Urinary bladder (tissue), 3 donors: ENCODE measurements at regions not wholly inside any gene's neighbourhood (a gene's known extent, or its start where the extent isn't known, plus 50 kb on each side); places are given as distances from the start of the nearest gene placed in this dataset.

Experiments
- DNase-seq: peaks from one replicate; pipeline ENCODE4 v3.0.0-alpha.2; 2015; ENCODE audit errors: extremely low spot score
- H3K27ac ChIP-seq: one replicate; pipeline ENCODE4 v1.5.1; 2013; ENCODE audit warnings: low read depth, mild to moderate bottlenecking, moderate library complexity
- H3K36me3 ChIP-seq: one replicate; pipeline ENCODE4 v1.6.1; 2013; ENCODE audit warnings: mild to moderate bottlenecking, moderate library complexity; ENCODE audit not compliant: insufficient read depth
- H3K4me1 ChIP-seq: one replicate; pipeline ENCODE4 v1.6.1; 2013; ENCODE audit warnings: mild to moderate bottlenecking, moderate library complexity; ENCODE audit not compliant: insufficient read depth
- H3K4me3 ChIP-seq: one replicate; pipeline ENCODE4 v1.5.1; 2013; ENCODE audit warnings: low read depth, low read length
- WGBS: extraction: QIAGEN DNeasy Blood & Tissue Kit; methylation state at CpG from one replicate; pipeline ENCODE4 v1.1.7; 2013; 5-methylcytosine and 5-hydroxymethylcytosine counted together
- donor health status: healthy with polysubstance abuse.
- donor health status: healthy.

GRCh38 chr1:87683196-87683956, 354.7 kb downstream of the LMO4 start:
- WGBS = 74% methylated on average over 4 of the region's 4 CpGs
- H3K4me1 ChIP-seq = no peaks in the 10 kb centered on the region
- no peaks in the 10 kb centered on the region for H3K36me3 ChIP-seq
- no peak for DNase-seq
- no peak overlapping the region for H3K27ac ChIP-seq
- no peak overlapping the region for H3K4me3 ChIP-seq

- H3K27ac ChIP-seq = peak overlapping the region; percentile 54
- 15% methylated on average over 14 of the region's 14 CpGs for WGBS
- H3K4me3 ChIP-seq = peak overlapping the region; percentile 32
- no peaks in the 10 kb centered on the region for H3K36me3 ChIP-seq
- no peaks in the 10 kb centered on the region for H3K4me1 ChIP-seq
- peak; percentile 49 for DNase-seq
These were observed 355.5 kb downstream of the LMO4 start for GRCh38 chr1:87684194-87684593.

DNA sequence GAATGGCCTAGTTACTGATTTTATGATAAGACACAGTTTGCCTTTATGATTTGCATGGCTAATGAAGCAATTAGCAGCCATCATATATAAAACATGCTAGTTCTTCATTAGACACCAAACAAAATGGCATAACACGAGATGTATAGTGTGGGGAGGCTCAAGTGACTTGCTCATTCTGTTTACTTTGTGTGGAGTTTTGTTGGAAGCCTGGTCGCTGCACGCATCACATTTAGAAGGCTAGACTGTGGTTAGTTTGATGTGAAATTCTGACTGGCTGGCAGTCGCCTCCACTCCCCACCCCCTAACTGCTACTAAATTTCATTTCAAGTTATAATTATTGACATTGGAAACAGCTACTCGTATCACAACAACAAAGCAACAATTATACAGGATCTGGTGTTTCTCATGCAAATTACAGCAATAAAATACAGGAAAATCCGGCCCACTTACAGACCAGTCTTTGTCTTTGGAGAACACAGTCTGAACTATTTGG, 356.1 kb downstream of the LMO4 start:
- no peak overlapping the region for H3K27ac ChIP-seq
- DNase-seq = peak; percentile 37
- WGBS = 18% methylated on average over 6 of the region's 6 CpGs
- no peaks in the 10 kb centered on the region for H3K4me1 ChIP-seq
- peak overlapping the region; percentile 32 for H3K4me3 ChIP-seq
- no peaks in the 10 kb centered on the region for H3K36me3 ChIP-seq

GRCh38 chr1:87685311-87686135, 356.8 kb downstream of the LMO4 start:
- H3K27ac ChIP-seq = no peak overlapping the region
- H3K4me3 ChIP-seq = no peak overlapping the region
- DNase-seq = peak; percentile 17
- 32% methylated on average over 16 of the region's 16 CpGs for WGBS
- H3K36me3 ChIP-seq = no peaks in the 10 kb centered on the region
- no peaks in the 10 kb centered on the region for H3K4me1 ChIP-seq

- DNase-seq = no peak
- WGBS = 38% methylated on average over 1 of the region's 1 CpG
- Histone ChIP-seq H3K36me3 (no peaks in the 10 kb centered on the region), H3K4me3 (no peak overlapping the region), H3K27ac (no peak overlapping the region), H3K4me1 (no peaks in the 10 kb centered on the region)
These were observed 357.4 kb downstream of the LMO4 start for GRCh38 chr1:87686136-87686495.

GRCh38 chr1:87686671-87687070, 358.0 kb downstream of the LMO4 start:
- WGBS = 34% methylated on average over 1 of the region's 1 CpG
- Histone ChIP-seq H3K36me3 (no peaks in the 10 kb centered on the region), H3K27ac (no peak overlapping the region), H3K4me1 (no peaks in the 10 kb centered on the region), H3K4me3 (no peak overlapping the region)
- DNase-seq = no peak

GRCh38 chr1:87688136-87688535, 359.5 kb downstream of the LMO4 start:
- WGBS = 82% methylated on average over 5 of the region's 5 CpGs
- no peak overlapping the region for H3K27ac ChIP-seq
- H3K4me1 ChIP-seq = no peaks in the 10 kb centered on the region
- no peaks in the 10 kb centered on the region for H3K36me3 ChIP-seq
- no peak overlapping the region for H3K4me3 ChIP-seq
- DNase-seq = no peak

- Histone ChIP-seq H3K36me3 (no peaks in the 10 kb centered on the region), H3K27ac (no peak overlapping the region), H3K4me1 (no peaks in the 10 kb centered on the region), H3K4me3 (no peak overlapping the region)
- DNase-seq = no peak
These were observed 360.8 kb downstream of the LMO4 start for GRCh38 chr1:87689487-87689886.

DNA sequence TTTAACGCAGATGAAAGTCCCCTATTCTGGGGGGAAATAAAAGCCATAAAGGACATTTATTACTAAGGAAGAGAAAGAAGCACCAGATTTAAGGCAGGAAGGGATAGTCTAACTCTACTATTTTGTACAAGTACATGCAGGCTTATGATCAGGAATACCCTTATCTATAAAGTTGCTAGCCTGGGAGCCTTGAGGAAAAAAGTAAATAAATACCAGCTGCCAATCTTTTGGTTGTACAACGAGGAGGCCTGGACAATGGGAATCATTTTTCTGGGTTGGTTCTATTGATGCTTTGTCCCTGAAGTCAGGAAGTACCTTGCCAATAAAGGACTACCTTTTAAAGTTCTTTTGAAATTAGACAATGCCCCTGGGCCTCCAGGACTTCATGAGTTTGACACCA, 367.8 kb downstream of the LMO4 start:
- Histone ChIP-seq H3K4me1 (no peaks in the 10 kb centered on the region), H3K36me3 (no peaks in the 10 kb centered on the region), H3K4me3 (no peak overlapping the region), H3K27ac (no peak overlapping the region)
- 71% methylated on average over 2 of the region's 2 CpGs for WGBS
- DNase-seq = no peak

DNA sequence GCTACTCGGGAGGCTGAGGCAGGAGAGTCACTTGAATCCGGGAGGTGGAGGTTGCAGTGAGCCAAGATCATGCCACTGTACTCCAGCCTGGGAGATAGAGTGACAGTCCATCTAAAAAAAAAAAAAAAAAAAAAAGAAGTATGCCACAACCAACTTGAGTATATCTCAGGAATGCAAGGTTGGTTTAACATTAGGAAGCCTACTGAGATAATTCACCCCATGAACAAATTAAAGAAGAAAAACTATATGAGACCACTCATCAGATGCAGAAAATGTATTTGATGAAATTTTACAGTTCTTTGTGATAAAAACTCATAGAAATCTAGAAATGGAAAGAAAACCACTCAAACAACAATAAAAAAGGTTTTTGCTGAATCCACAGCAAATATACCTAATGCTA, 373.8 kb downstream of the LMO4 start:
- no peaks in the 10 kb centered on the region for H3K4me1 ChIP-seq
- WGBS = 98% methylated on average over 2 of the region's 2 CpGs
- DNase-seq = no peak
- no peak overlapping the region for H3K27ac ChIP-seq
- H3K4me3 ChIP-seq = no peak overlapping the region
- peaks cover 2% of the 10 kb centered on the region for H3K36me3 ChIP-seq

- Histone ChIP-seq H3K27ac (no peak overlapping the region), H3K4me1 (no peaks in the 10 kb centered on the region), H3K4me3 (no peak overlapping the region), H3K36me3 (peaks cover 2% of the 10 kb centered on the region)
- no peak for DNase-seq
- 99% methylated on average over 4 of the region's 4 CpGs for WGBS
These were observed 376.6 kb downstream of the LMO4 start for GRCh38 chr1:87705233-87705632.

DNA sequence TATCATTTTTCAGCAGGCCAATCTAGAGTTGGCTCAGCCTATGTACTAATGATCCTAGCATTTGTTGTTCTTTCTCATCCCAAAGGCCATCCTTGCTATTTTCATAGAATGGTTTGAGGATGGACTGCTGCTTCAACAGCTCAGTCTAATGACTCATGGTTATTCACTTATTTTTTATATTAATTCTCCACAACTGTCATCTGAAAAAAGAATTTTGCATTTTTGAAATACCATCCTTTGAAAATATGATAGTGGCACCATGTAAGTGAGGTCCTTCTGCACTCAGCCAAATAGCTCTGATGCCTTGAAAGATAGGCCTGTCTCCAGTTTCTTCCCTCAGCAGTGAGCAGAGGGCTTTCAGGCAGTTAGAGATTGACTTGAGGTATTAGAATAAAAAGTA, 377.5 kb downstream of the LMO4 start:
- H3K4me1 ChIP-seq = no peaks in the 10 kb centered on the region
- no peak overlapping the region for H3K4me3 ChIP-seq
- DNase-seq = no peak
- no peak overlapping the region for H3K27ac ChIP-seq
- H3K36me3 ChIP-seq = peaks cover 2% of the 10 kb centered on the region

- no peaks in the 10 kb centered on the region for H3K4me1 ChIP-seq
- WGBS = 37% methylated on average over 5 of the region's 5 CpGs
- no peak for DNase-seq
- no peak overlapping the region for H3K27ac ChIP-seq
- H3K36me3 ChIP-seq = peaks cover 2% of the 10 kb centered on the region
- H3K4me3 ChIP-seq = no peak overlapping the region
These were observed 378.1 kb downstream of the LMO4 start for GRCh38 chr1:87706779-87707228.

DNA sequence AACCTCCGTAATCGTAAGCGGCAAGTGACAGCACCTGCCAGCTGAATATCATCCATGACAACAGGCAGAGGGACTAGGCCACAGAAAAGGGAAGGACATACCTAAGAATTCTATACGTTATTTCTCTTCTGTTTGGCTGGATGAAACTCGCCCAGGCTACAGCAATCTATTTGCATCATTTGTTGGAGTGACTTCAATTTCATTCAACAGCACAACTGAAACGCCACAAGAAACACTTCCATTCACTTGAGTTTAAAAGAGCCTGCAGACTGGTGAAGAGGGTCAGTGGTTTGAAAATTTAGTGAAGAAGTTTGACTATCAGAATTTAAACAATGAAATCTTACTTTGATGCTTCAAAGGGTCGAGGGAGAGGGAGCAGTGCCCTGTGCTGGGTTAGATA, 378.7 kb downstream of the LMO4 start:
- H3K36me3 ChIP-seq = peaks cover 2% of the 10 kb centered on the region
- 81% methylated on average over 7 of the region's 7 CpGs for WGBS

More for the DNA sequence above, 378.7 kb downstream of the LMO4 start:
- Histone ChIP-seq H3K4me3 (no peak overlapping the region), H3K4me1 (no peaks in the 10 kb centered on the region), H3K27ac (no peak overlapping the region)
- DNase-seq = no peak
